GM18502 (cell line): ENCODE measurements at regions not wholly inside any gene's neighbourhood (a gene's known extent, or its start where the extent isn't known, plus 50 kb on each side); places are given as distances from the start of the nearest gene placed in this dataset.
"Not testable (repeated sequence)": the region's sequence is repeated elsewhere in the genome, so short reads cannot be mapped to it uniquely, and the experiment has no call there.

Source experiments
- ATAC-seq: cut with Tn5 transposase; IDR thresholded peaks from one replicate; pipeline ENCODE4 v1.9.1; 2021; ENCODE audit warnings: mild to moderate bottlenecking; ENCODE audit not compliant: unreplicated experiment, poor library complexity

- not testable (repeated sequence) for ATAC-seq
These were observed 53.4 kb upstream of the MED14 start for GRCh38 chrX:40788698-40789097.

GRCh38 chrX:40792433-40792832 lies 57.1 kb upstream of the MED14 start:
- ATAC-seq, result no peak

GRCh38 chrX:40794829-40795130 lies 59.4 kb upstream of the MED14 start:
- not testable (repeated sequence) for ATAC-seq

- ATAC-seq, result not testable (repeated sequence)
These were observed 64.4 kb upstream of the MED14 start for GRCh38 chrX:40799745-40800144.

- no peak for ATAC-seq
These were observed 70.1 kb upstream of the MED14 start for GRCh38 chrX:40805404-40805803.

GRCh38 chrX:40806513-40807220 lies 71.3 kb upstream of the MED14 start:
- ATAC-seq, result no peak

- no peak for ATAC-seq
These were observed 72.0 kb upstream of the MED14 start for GRCh38 chrX:40807384-40807783.

- ATAC-seq, result no peak
These were observed 72.9 kb upstream of the MED14 start for GRCh38 chrX:40808203-40808602.

GRCh38 chrX:40809210-40809609 lies 73.9 kb upstream of the MED14 start:
- ATAC-seq, result no peak

GRCh38 chrX:40815045-40815444 lies 79.7 kb upstream of the MED14 start:
- ATAC-seq, result not testable (repeated sequence)

GRCh38 chrX:40816906-40817305 lies 81.6 kb upstream of the MED14 start:
- ATAC-seq, result no peak

- ATAC-seq, result no peak
These were observed 82.9 kb upstream of the MED14 start for GRCh38 chrX:40818236-40818635.

- no peak for ATAC-seq
These were observed 86.4 kb upstream of the MED14 start for GRCh38 chrX:40821780-40822179.

- no peak for ATAC-seq
These were observed 92.0 kb upstream of the MED14 start for GRCh38 chrX:40827331-40827730.

- no peak for ATAC-seq
These were observed 96.4 kb upstream of the MED14 start for GRCh38 chrX:40831750-40832149.

GRCh38 chrX:40832723-40833122 lies 97.4 kb upstream of the MED14 start:
- no peak for ATAC-seq

- no peak for ATAC-seq
These were observed 98.9 kb upstream of the MED14 start for GRCh38 chrX:40834225-40834624.

GRCh38 chrX:40835526-40835925 lies 100.2 kb upstream of the MED14 start:
- ATAC-seq, result no peak

- ATAC-seq, result no peak
These were observed 108.3 kb upstream of the MED14 start for GRCh38 chrX:40843643-40844042.

- ATAC-seq, result no peak
These were observed 109.1 kb upstream of the MED14 start for GRCh38 chrX:40844471-40844870.

GRCh38 chrX:40845331-40845911 lies 110.1 kb upstream of the MED14 start:
- no peak for ATAC-seq
